C4-2B (cell line): ENCODE measurements at regions not wholly inside any gene's neighbourhood (a gene's known extent, or its start where the extent isn't known, plus 50 kb on each side); places are given as distances from the start of the nearest gene placed in this dataset.

Experiments
- CTCF ChIP-seq: fragments of 450-650 bp; conservative IDR thresholded peaks from 2 replicates; pipeline ENCODE4 v1.5.1; 2017; ENCODE audit warnings: mild to moderate bottlenecking
- ZFX ChIP-seq: fragments of 450-650 bp; IDR thresholded peaks from 2 replicates; pipeline ENCODE4 v1.6.1; 2017

GRCh38 chr13:57837801-57838200, 206.3 kb downstream of the PCDH17 start:
- no peak for TF ChIP-seq CTCF
- no peak for TF ChIP-seq ZFX
